ENCODE measurements at regions not wholly inside any gene's neighbourhood (a gene's known extent, or its start where the extent isn't known, plus 50 kb on each side); places are given as distances from the start of the nearest gene placed in this dataset.

DNA sequence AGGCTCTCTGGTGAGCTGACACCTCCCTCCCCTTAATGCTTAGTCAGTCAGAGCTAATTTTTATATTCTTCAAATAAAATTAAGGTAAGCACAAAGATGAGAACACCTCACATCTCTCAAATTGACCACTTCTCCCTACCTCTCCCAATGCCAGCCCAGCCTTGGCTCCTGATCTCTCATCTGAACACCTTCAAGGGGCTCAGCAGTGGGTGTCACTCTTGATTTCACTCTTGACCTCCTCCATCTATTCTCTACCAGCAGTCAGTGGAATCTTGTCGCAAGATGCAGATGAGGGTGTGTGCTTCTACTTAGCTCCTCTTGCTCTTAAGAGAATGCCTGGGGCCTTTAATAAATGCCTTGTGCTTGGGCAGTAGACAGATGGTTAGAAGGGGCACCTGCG is 309.0 kb upstream of the IRX3 start:
- Histone ChIP-seq H3K4me3 (no peak overlapping the region), H3K9me3 (no peaks in the 10 kb centered on the region), H3K27ac (no peak overlapping the region), H3K27me3 (ENCODE audit: low read depth) (peaks cover 24% of the 10 kb centered on the region), H3K4me1 (no peaks in the 10 kb centered on the region), H3K36me3 (no peaks in the 10 kb centered on the region)
- ATAC-seq (no peak), DNase-seq (no peak)
- TF ChIP-seq, protein P1, sequence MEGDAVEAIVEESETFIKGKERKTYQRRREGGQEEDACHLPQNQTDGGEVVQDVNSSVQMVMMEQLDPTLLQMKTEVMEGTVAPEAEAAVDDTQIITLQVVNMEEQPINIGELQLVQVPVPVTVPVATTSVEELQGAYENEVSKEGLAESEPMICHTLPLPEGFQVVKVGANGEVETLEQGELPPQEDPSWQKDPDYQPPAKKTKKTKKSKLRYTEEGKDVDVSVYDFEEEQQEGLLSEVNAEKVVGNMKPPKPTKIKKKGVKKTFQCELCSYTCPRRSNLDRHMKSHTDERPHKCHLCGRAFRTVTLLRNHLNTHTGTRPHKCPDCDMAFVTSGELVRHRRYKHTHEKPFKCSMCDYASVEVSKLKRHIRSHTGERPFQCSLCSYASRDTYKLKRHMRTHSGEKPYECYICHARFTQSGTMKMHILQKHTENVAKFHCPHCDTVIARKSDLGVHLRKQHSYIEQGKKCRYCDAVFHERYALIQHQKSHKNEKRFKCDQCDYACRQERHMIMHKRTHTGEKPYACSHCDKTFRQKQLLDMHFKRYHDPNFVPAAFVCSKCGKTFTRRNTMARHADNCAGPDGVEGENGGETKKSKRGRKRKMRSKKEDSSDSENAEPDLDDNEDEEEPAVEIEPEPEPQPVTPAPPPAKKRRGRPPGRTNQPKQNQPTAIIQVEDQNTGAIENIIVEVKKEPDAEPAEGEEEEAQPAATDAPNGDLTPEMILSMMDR (IDR thresholded peaks at IDR 0.05) = no peak
- intact Hi-C loops (cut with DNase I) = no loop called here

DNA sequence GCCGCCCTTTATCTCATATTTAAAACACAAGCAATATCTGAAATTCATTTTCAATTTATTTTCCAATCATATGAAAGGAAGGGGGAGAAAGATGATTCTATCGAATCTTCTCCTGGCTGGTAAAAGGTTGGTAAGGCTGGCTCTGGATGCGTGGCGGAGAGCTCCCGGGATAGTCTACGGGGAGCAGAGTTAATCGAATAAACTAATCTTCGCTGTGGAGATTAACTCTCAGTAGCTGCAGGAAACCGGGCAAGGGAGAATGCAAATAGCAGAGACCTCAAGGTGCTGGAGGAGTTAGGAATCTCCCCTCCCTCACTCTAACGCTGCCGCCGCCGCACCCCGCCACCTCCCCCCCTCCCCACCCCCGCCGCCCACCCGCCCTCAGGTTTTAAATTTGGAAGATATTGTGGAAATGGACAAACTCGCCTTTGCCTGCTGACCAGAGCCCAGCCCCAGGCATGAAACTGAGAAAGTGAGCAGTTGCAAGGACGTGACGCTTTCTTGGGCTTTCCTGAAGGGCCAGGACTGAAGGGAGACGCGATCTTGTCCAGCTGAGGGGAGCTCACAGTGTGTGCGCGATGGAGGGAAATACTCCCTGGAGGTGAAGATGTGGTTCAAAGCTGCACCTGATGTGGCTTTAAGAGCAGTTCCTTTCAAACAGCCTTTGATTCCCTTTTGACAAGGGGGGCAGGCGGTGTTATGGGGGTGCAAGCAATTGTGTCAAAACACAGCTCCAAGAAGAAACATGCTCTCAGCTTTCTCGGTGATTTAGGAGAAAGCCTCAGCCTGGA is 308.2 kb upstream of the IRX3 start:
- Histone ChIP-seq H3K4me3 (no peak overlapping the region), H3K27me3 (ENCODE audit: low read depth) (peaks cover 24% of the 10 kb centered on the region), H3K4me1 (no peaks in the 10 kb centered on the region), H3K9me3 (no peaks in the 10 kb centered on the region), H3K36me3 (no peaks in the 10 kb centered on the region), H3K27ac (no peak overlapping the region)
- TF ChIP-seq, protein P1 (IDR thresholded peaks at IDR 0.05) = no peak
- intact Hi-C loops (cut with DNase I) = no loop called here
- ATAC-seq (no peak), DNase-seq (no peak)

DNA sequence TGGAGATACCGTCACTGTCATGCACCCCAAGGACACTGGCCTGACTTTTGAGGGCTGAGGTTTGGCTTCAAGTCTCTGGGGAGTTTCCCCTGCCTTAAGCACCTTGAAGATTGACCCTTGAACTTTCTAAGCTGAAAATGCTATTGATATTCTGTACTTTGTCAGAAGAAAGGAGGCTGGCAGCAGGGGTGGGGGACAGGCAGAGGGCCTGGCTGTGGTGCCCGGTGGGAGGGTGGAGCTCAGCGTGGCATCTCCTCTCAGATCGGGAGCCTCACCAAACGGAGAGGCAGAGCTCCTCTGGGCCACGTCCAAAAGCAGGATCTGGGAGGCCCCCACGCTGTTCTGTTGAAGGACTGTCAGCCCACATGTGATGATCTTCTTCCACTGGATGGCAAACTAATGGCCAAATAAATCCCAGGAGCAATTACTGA is 305.2 kb upstream of the IRX3 start:
- Histone ChIP-seq H3K4me1 (no peaks in the 10 kb centered on the region), H3K27ac (no peak overlapping the region), H3K27me3 (ENCODE audit: low read depth) (peaks cover 24% of the 10 kb centered on the region), H3K9me3 (no peaks in the 10 kb centered on the region), H3K4me3 (no peak overlapping the region), H3K36me3 (no peaks in the 10 kb centered on the region)
- intact Hi-C loops (cut with DNase I) = no loop called here
- ATAC-seq (no peak), DNase-seq (no peak)
- TF ChIP-seq, protein P1 (IDR thresholded peaks at IDR 0.05) = no peak

DNA sequence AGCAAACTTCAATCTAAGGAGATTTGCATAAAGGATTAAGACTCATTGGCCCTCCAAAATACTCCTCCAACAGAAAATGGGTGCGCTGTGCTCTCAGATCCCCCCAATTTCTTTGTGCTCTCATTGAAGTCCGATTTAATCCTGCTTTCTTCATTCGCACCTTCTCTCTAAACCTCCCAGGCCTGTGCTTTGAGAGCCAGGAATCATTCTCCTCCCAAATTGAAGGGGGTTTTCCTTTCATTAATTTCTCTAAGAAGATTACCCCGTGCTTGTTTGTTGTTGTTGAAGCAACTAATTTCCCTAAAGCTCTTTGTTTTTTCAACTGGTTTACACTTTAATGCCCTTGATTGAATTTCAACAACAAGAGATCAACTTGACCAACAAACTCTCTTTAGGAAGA is 304.2 kb upstream of the IRX3 start:
- TF ChIP-seq, protein P1 (IDR thresholded peaks at IDR 0.05) = no peak
- no peak overlapping the region for H3K4me3 ChIP-seq
- no peak for DNase-seq
- intact Hi-C loops (cut with DNase I) = no loop called here
- no peaks in the 10 kb centered on the region for H3K4me1 ChIP-seq
- H3K27ac ChIP-seq = no peak overlapping the region
- H3K36me3 ChIP-seq = no peaks in the 10 kb centered on the region
- no peak for ATAC-seq
- H3K9me3 ChIP-seq = no peaks in the 10 kb centered on the region
- peaks cover 16% of the 10 kb centered on the region for H3K27me3 ChIP-seq (ENCODE audit: low read depth)

DNA sequence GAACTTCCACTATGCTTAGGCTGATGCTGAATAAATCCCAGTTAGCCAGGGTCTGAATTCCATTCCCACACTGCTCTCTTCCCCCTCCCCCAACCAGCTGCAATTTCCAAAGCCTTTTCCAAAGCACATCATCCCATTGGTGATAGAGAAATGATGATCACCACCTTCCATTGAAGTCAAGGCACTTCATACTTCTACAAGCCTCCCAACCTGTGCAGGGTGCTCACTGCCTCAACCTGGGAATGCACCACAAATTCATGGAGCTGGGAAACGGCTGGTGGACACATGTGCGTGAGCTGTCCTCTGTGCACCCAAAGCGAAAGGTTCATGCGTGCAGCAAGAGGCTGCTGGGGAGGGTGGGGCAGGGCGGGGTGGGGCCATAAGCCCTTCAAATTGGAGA is 302.7 kb upstream of the IRX3 start:
- Histone ChIP-seq H3K27ac (no peak overlapping the region), H3K9me3 (no peaks in the 10 kb centered on the region), H3K4me3 (no peak overlapping the region), H3K4me1 (no peaks in the 10 kb centered on the region), H3K27me3 (ENCODE audit: low read depth) (peaks cover 5% of the 10 kb centered on the region), H3K36me3 (no peaks in the 10 kb centered on the region)
- DNase-seq (no peak), ATAC-seq (no peak)
- intact Hi-C loops (cut with DNase I) = no loop called here
- TF ChIP-seq, protein P1 (IDR thresholded peaks at IDR 0.05) = no peak

Data from lower lobe of right lung (tissue), 2 donors.